NCI-H446 (cell line): ENCODE measurements at regions not wholly inside any gene's neighbourhood (a gene's known extent, or its start where the extent isn't known, plus 50 kb on each side); places are given as distances from the start of the nearest gene placed in this dataset.
"Not testable (repeated sequence)": the region's sequence is repeated elsewhere in the genome, so short reads cannot be mapped to it uniquely, and the experiment has no call there.

Experiments
- DNase-seq, 2 experiments: peaks; one replicate each; lab custom pipeline; 2025; lab: John Stamatoyannopoulos, UW

DNA sequence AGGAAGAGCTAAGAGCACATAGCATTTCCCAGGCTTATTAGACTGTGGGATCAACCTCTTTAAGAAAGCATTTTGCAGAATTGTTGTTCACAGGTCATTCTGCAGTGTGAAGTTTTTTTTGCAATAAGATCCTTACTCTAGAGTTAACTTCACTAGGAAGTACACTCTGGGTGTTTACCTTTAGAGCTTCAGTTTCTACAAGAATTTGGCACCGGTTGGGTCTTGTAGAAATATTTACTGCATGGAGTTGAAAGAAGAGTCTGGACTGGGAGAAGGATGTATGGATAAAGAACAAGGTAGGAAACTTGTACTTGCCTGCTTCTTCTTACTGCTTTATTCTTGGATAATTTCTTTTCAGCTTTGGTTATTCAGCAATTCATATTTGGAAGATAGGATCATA, 944.9 kb upstream of the GYPC start:
- no peak for DNase-seq

GRCh38 chr2:125713533-125713932, 942.4 kb upstream of the GYPC start:
- no peak for DNase-seq

DNA sequence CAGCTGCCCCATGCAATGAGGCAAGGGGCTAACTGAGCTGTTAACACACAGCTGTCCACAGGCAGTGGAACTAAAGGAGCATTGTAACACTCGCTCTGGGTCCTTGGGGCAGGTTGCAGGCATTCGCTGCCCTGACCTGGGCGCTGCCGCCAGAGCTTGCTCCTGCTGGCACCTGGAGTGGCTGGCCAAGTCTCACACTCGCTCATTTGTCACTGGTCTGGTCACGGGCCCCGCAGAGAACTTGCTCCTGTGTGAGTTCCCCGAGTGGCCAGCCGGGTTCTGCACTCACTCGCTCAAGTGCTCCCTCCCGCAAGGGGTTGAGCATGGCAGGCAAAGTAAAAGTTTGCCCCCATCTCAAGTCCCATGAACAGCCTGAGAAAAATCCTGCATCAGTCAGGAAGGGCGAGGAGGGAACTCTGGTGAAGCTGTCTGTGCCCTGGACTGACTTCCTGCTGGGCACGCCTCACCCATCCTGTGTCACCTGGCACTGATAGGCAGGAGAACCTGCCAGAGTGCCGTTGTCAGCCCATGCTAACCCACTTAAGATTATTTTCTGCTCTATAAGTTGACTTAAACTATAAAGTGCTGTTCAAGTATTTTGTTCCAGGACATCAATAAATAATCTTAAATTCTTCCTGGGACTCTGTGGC, 934.8 kb upstream of the GYPC start:
- no peak for DNase-seq

DNA sequence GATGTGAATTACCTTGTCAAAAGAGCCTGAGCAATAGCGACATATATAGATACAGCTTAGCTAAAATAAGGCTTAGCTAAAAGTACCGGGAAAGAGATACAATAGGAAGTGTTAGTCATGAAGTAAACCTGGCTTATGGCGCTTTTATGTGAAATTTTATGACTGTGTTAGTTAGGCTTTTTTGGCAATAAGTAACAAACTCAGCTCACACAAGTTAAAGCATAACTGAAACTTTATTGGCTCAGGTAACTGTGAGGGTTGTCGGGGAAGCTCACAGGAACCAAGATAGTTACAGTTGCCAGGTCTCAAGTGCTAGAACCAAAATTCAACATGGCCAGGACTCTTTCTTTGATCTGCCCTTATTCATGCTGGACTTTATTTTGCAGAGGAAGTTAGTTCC, 925.0 kb upstream of the GYPC start:
- DNase-seq: no peak

DNA sequence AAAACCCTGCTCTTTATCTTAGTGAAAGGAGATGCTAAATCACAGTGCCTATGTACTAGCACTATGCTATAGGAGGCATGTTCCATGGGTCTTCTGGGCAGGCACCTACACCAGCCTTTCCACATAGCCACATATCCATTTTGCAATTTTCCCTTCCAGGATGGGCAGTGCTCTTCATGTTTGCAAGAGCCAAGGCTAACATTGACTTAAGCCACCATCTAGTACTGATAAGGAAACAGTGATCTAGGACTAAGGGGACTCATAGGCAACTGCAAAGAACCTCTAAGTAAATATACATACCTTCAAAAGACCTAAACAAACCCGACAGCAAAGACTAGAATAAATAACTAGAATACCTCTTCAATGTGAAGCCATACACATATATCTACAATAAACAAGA, 919.7 kb upstream of the GYPC start:
- DNase-seq: no peak

DNA sequence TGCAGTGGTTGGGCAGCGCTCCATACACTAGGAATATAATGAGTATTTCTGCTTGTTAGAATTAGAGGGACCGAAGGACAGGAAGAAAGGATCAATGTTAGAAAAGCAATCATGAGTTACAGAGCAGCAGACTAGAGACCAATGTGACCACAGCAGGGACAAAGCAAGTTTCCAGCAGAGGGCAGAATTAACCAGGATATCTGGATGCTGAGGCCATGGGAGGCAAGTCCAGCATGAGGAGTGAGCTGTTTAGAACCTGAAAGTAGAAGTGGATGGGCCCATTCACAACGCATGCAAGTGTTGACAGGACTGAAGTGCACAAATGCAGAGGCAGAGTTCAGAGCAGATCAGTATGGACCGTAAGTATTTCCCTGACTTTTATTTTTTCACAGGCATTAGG, 910.4 kb upstream of the GYPC start:
- DNase-seq: peak in 1 of 2 experiments; percentile 40

DNA sequence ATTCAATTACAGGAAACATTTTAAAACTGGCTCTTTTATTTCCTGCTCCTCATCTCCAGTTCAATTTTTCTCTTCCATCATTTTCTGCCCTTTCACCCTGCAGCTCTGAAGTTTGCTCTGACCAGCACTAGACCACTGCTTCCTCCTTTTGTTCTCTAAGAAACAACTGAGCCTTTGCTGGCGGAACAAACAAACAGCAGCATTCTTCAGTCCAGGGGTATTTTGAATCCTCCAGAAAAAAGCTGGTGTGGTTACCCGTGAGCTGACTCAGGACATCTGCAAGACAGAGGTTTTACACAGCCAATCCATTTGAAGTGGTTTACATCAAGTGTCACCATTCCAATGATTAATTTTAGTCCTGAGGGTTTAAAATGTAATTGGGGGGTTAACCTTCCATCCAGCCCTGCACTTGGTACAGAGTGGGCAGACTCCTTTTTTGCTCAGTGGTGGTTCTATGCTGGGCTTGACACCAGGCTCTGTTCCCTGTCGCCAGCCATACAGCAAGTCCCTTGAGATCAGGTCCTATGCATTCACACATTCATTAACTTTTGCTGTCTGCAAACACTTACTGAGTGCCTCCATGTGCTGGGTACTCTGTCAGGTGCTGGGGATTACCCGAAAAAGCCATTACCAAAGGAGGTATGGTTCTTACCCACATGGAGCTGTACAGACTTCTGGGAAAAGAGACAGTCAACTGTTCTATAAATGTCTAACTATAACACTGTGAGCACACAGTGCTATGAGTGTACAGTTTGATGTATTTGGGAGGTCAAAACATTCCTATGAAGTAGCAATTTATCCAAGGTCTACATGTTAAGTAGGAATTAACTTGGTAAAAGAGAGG, 909.4 kb upstream of the GYPC start:
- DNase-seq: no peak

DNA sequence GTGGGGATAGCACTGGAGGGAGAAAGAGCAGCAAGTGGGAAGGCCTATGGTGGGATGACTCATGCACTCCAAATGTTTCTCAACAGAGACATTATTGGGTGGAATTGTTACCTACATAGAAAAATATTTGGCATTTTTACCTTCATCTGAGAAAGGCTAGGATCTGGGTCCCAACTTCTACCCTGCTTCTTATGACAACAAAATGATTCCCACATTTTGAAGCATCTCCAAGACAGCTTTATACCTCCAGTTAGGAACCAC, 908.9 kb upstream of the GYPC start:
- no peak for DNase-seq

DNA sequence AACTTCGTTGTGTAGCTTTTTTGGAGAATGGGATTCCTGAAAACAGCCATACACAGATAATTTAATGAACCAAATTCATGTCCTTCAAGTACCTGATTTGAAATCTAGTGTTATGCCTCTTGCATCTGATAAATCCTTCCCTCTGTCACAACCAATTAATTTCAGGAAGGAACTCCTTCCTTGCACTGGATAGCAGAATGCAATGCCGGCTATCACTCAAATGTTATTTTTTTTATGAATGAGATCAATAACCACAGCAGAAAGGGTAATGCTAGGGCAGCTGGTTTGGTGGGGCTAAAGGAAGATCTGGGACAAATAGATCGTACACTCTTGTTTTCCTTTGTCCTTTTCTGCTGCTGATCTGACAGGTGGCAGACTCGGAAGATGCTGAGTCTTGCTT, 899.5 kb upstream of the GYPC start:
- no peak for DNase-seq

DNA sequence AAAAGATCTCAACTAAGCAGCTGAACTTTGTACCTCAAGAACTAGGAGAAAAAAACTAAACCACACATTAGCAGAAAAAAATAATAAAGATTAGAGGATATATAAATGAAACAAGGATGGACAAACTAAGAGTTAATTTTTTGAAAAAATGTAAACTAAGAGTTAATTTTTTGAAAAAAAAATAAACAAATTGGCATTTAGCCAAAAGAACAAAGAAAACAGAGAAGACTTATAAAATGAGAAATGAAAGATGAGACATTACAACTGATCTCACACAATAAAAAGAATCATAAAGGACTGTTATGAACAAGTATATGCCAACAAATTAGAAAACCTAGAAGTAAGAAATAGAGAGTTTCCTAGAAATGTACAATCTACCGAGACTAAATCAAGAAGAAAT, 859.2 kb upstream of the GYPC start:
- DNase-seq: no peak

DNA sequence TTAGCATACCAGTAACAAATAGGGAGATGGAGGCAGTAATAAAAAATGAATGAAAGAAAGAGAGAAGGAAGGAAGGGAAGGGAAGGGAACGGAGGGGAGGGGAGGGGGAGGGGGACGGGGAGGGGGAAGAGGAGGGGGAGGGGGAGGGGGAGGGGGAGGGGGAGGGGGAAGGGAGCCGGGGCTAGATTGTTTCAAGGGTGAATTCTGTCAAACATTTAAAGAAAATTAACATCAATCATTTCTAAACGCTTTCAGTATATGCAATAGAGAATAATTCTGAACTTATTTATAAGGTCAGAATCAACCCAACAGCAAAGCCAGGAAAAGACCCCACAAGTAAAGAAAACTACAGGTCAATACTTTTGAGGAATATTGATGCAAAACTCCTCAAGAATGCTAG, 858.8 kb upstream of the GYPC start:
- DNase-seq: no peak

DNA sequence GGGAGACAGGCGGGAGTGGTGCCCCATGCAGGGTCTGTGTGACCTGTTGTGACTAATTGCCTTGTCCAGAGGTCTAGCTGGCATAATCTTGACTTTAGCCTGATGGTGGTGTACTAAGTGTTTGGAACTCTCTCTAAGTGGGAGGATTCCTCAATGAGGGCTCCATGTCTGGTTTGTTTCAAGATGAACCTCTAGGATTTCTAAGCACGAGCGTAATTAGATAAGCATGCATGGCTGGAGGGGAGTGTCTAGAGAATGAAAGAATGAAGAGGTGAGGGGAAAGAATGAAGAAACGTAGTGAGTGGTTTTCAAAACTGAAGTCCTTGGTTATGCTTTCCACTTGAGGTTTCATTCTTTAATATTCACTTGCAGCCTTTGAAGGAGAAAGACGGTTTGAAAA, 833.2 kb upstream of the GYPC start:
- DNase-seq: no peak

DNA sequence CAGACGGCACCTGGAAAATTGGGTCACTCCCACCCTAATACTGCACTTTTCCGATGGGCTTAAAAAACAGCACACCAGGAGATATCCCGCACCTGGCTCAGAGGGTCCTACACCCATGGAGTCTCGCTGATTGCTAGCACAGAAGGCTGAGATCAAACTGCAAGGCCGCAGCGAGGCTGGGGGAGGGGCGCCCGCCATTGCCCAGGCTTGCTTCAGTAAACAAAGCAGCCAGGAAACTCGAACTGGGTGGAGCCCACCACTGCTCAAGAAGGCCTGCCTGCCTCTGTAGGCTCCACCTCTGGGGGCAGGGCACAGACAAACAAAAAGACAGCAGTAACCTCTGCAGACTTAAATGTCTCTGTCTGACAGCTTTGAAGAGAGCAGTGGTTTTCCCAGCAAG, 830.2 kb upstream of the GYPC start:
- DNase-seq: not testable (repeated sequence)

GRCh38 chr2:125837128-125837527, 818.8 kb upstream of the GYPC start:
- no peak for DNase-seq

DNA sequence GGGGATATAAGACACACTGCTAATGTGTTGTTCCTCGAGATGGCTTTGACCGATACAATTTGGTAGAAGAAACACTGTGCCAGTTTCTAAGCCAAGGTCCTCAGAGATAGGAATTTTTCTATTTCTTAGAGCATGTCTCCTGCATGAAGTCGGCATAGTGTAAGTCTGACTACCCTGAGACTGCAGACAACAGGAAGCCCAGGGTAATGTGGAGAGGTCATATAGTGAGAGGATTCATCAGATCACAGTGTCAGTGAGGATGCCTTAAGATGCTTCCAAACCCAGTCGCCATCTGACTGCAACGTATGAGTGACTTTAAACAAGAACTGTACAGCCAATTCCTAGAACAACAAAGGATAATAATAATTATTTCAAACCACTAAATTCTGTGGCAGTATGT, 818.3 kb upstream of the GYPC start:
- no peak for DNase-seq

DNA sequence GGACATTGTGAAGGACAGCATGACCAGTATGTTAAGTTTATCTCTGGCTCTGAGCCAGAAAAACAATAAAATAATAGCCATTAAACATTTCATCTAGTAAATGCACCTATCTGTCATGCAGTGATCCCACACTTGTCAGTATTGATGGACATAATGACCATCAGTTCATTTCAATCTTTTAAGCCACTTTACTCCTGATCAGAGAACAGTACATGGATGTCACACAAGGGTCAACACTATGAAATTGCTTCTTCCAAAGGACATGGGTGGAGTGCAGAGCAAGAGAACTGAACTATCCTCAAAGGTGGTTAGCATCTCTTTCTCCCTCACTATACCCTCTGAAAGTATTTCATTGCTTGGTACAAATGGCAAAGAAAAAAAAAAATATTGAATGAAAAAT, 816.0 kb upstream of the GYPC start:
- no peak for DNase-seq

DNA sequence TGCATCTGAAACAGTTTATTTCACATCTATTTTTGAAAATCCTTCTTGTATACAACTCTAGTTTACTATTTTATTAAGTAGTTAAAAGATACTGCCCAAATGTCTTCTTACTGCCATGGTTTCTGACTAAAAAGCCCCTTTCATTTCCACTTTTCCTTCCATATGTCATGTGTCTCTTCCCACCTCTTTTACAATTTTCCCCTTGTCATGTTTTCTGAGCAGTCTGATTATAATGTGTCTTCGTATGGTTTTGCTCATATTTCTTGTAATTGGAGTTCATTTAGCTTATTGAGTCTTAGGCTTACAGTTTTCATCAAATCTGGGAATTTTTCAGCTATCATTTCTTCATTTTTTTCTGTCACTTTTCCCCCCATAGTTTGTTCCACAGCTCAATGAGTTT, 813.9 kb upstream of the GYPC start:
- DNase-seq: no peak

- no peak for DNase-seq
These were observed 805.4 kb upstream of the GYPC start for GRCh38 chr2:125850541-125850940.

- no peak for DNase-seq
These were observed 803.6 kb upstream of the GYPC start for GRCh38 chr2:125852364-125852763.

DNA sequence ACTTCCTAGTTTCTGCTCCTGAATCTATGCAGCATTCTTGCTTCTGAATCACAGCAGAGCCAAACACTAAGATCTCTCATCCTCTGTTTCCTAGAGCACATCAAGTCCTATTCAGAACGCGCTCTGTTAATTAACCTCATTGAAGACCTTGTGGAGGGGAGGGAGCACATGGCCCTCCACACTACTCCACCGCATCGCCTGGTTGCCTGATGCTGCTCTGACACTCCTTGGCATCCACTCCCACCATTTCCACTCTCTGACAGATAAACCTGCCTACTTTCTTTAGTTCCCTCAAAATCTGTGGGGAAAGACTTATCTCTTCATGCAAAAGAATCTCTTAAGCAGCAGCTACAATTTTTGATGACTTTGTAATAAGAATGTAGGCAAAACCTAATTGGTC, 802.3 kb upstream of the GYPC start:
- DNase-seq: no peak

DNA sequence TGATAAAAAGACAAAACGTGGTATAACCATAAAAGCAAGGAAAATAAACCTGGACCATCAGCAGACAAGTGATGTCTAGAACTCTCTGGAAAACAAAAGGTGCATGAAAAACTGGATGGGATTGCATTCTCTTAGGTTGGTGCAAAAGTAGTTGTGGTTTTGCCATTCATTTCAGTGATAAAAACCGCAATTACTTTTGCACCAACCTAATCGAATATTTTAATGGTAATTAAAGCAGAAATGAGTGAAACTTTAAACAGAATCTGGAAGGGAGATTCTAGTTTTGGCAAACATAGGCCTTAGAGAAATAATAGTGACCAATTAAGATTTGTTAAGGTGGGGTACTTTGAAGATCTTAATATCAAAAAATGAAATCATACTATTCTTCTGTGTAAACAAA, 800.8 kb upstream of the GYPC start:
- no peak for DNase-seq

DNA sequence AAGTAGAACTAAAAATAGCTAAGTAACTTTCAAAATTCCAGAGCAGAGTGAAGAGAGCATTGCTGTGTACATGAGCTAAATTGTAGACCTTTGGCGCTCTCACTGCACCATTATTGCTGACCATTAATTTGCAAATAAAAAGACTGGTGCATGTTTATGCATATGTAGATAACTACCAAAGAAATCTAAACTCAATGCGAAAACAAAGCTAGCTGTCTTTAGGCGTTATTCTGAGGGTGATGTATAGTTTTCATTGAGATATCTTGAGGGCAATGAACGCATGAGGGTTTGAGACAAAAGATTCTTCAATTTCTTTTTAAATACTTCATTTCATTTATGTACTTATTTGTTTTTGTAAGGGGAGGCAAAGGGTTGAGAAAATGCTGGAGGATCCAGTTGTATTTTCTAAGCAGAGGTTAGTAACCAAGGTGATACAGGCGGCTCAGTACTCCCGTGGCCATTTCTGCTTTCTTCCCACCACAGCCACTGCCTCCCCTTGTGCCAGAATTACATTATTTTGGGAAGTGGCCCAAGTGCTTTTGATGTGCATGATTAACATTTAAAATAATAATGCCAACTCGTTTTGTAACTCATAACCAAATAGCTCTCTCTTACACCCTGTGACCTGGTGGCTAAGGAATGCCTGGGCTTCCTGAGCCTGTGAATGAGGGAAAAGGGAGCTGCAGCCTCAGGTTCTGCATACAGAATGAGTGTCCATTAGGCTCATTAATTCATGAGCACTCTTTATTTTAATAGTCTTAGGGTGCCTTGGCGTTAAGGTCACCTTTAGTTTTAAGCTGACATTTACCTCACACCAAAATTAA, 797.8 kb upstream of the GYPC start:
- no peak for DNase-seq

- no peak for DNase-seq
These were observed 794.5 kb upstream of the GYPC start for GRCh38 chr2:125861461-125861860.
